A549 (cell line): ENCODE measurements at regions not wholly inside any gene's neighbourhood (a gene's known extent, or its start where the extent isn't known, plus 50 kb on each side); places are given as distances from the start of the nearest gene placed in this dataset.

Experiments
- ATAC-seq, 2 experiments: fragments of 200-7000 bp in 1 of 2; fragments of >200 bp in 1 of 2; cut with Nextera tagmentation in 1 of 2; cut with Tn5 transposase in 1 of 2; 3 replicates each; pipeline versions ENCODE4 v1.8.0 to v1.9.1; 2018 to 2020; ENCODE audit warnings: mild to moderate bottlenecking in 1 of 2, moderate library complexity in 1 of 2
- CTCF ChIA-PET: fragments of 300-600 bp; sonication (Branson Sonifier 250); formaldehyde crosslinking; extraction: SDS; loops from one replicate; lab custom pipeline; 2021; ENCODE audit warnings: antibody characterized with exemption, inconsistent platforms; lab: Yijun Ruan, JAX
- POLR2A ChIA-PET: fragments of 350-600 bp; formaldehyde crosslinking; extraction: SDS; loops from one replicate; lab custom pipeline; 2021; ENCODE audit warnings: antibody characterized with exemption, inconsistent platforms; lab: Yijun Ruan, JAX
- DNase-seq, 2 experiments: peaks; one replicate each; pipeline versions ENCODE4 v3.0.0 to v3.0.0-alpha.2; 2011 to 2016; ENCODE audit warnings: low read depth in 1 of 2, low spot score in 1 of 2
- FAIRE-seq: peaks from 2 replicates; lab custom pipeline; 2011; peaks lifted over from hg19 to GRCh38; lab: Jason Lieb, UNC
- H3K27ac ChIP-seq, 2 experiments: fragments of >200 bp; sonication (Bioruptor Twin); formaldehyde crosslinking; 3 replicates each; pipeline ENCODE4 v1.5.1; 2016 to 2017
- H3K4me1 ChIP-seq: fragments of >200 bp; sonication (Bioruptor Twin); formaldehyde crosslinking; 3 replicates; pipeline ENCODE4 v1.6.1; 2016
- H3K4me2 ChIP-seq: fragments of >200 bp; sonication (Bioruptor Twin); formaldehyde crosslinking; 3 replicates; pipeline ENCODE4 v1.6.1; 2016
- H3K4me3 ChIP-seq: fragments of >200 bp; sonication (Bioruptor Twin); formaldehyde crosslinking; 3 replicates; pipeline ENCODE4 v1.5.1; 2016
- H3K9me3 ChIP-seq: fragments of >200 bp; sonication (Bioruptor Twin); formaldehyde crosslinking; 3 replicates; pipeline ENCODE4 v1.6.1; 2016
- CBX8 ChIP-seq: fragments of 200-600 bp; sonication (generic); IDR thresholded peaks from 2 replicates; pipeline ENCODE4 v1.6.1; 2016
- CEBPB ChIP-seq, 2 experiments: fragments of >200 bp in 1 of 2; sonication (Bioruptor Twin) in 1 of 2; formaldehyde crosslinking in 1 of 2; IDR thresholded peaks; 2 replicates each; pipeline ENCODE4 v1.6.1; 2012 to 2016
- CHD4 ChIP-seq: fragments of 200-600 bp; sonication (generic); IDR thresholded peaks from 2 replicates; pipeline ENCODE4 v1.6.1; 2016; ENCODE audit warnings: antibody characterized with exemption, mild to moderate bottlenecking, borderline replicate concordance
- CTCF ChIP-seq: fragments of >200 bp; sonication (Bioruptor Twin); formaldehyde crosslinking; IDR thresholded peaks from 3 replicates; pipeline ENCODE4 v1.5.1; 2016
- EP300 ChIP-seq, 2 experiments: fragments of >200 bp; sonication (Bioruptor Twin); formaldehyde crosslinking; IDR thresholded peaks; 2 replicates in 1 of 2; 3 replicates in 1 of 2; pipeline ENCODE4 v1.6.1; 2016 to 2017
- FOSB ChIP-seq: fragments of 250-450 bp; sonication (Bioruptor Pico); IDR thresholded peaks from 2 replicates; pipeline ENCODE4 v1.5.0; 2020; ENCODE audit warnings: mild to moderate bottlenecking, moderate library complexity
- HDAC2 ChIP-seq: fragments of 200-600 bp; sonication (generic); IDR thresholded peaks from 2 replicates; pipeline ENCODE4 v1.6.1; 2016
- HOXA7 ChIP-seq: fragments of 250-450 bp; sonication (Bioruptor Pico); IDR thresholded peaks from 2 replicates; pipeline ENCODE4 v1.5.0; 2020; ENCODE audit warnings: mild to moderate bottlenecking, moderate library complexity
- HOXB5 ChIP-seq: fragments of 250-450 bp; sonication (Bioruptor Pico); IDR thresholded peaks from 2 replicates; pipeline ENCODE4 v1.5.0; 2020; ENCODE audit warnings: mild to moderate bottlenecking, moderate library complexity
- JUN ChIP-seq, 2 experiments: fragments of >200 bp; sonication (Bioruptor Twin); formaldehyde crosslinking; IDR thresholded peaks; 2 replicates in 1 of 2; 3 replicates in 1 of 2; pipeline ENCODE4 v1.6.1; 2016 to 2017
- KDM1A ChIP-seq: fragments of 200-600 bp; sonication (generic); IDR thresholded peaks from 2 replicates; pipeline ENCODE4 v1.6.1; 2016; ENCODE audit warnings: low read depth, mild to moderate bottlenecking
- KDM5A ChIP-seq: fragments of 200-600 bp; sonication (generic); IDR thresholded peaks from 2 replicates; pipeline ENCODE4 v1.6.1; 2016; ENCODE audit warnings: antibody characterized with exemption, mild to moderate bottlenecking
- MAFK ChIP-seq: fragments of 450-650 bp; IDR thresholded peaks from 2 replicates; pipeline ENCODE4 v1.6.1; 2014; ENCODE audit not compliant: partially characterized antibody
- MAX ChIP-seq: IDR thresholded peaks from 2 replicates; pipeline ENCODE4 v1.6.1; 2012
- MYC ChIP-seq: IDR thresholded peaks from 2 replicates; pipeline ENCODE4 v1.6.1; 2012; ENCODE audit warnings: mild to moderate bottlenecking, inconsistent platforms, low read length, improper control_type of control experiment, borderline replicate concordance
- PHF8 ChIP-seq: fragments of 200-600 bp; sonication (generic); IDR thresholded peaks from 2 replicates; pipeline ENCODE4 v1.6.1; 2016; ENCODE audit warnings: low read depth, mild to moderate bottlenecking, antibody characterized with exemption, moderate library complexity, borderline replicate concordance
- POLR2AphosphoS2 ChIP-seq: conservative IDR thresholded peaks from 2 replicates; pipeline ENCODE4 v1.6.1; 2012; ENCODE audit warnings: low read length, improper control_type of control experiment, inconsistent platforms
- RAD21 ChIP-seq, 2 experiments: fragments of >200 bp in 1 of 2; sonication (Bioruptor Twin) in 1 of 2; formaldehyde crosslinking in 1 of 2; IDR thresholded peaks in 1 of 2; conservative IDR thresholded peaks in 1 of 2; 2 replicates in 1 of 2; 3 replicates in 1 of 2; pipeline ENCODE4 v1.6.1; 2012 to 2018; ENCODE audit warnings: inconsistent platforms in 1 of 2
- RFX5 ChIP-seq: fragments of 450-650 bp; IDR thresholded peaks from 2 replicates; pipeline ENCODE4 v1.7.1; 2014; ENCODE audit warnings: antibody characterized with exemption, mild to moderate bottlenecking, moderate library complexity
- SMC3 ChIP-seq: fragments of >200 bp; sonication (Bioruptor Twin); formaldehyde crosslinking; IDR thresholded peaks from 3 replicates; pipeline ENCODE4 v1.6.1; 2018; ENCODE audit warnings: inconsistent platforms
- SREBF2 ChIP-seq: fragments of 450-650 bp; IDR thresholded peaks from 2 replicates; pipeline ENCODE4 v1.6.1; 2014; ENCODE audit warnings: mild to moderate bottlenecking, moderate library complexity
- TFCP2L1 ChIP-seq: fragments of 250-450 bp; sonication (Bioruptor Pico); IDR thresholded peaks from 2 replicates; pipeline ENCODE4 v1.5.0; 2021; ENCODE audit warnings: mild to moderate bottlenecking
- USF2 ChIP-seq: fragments of 450-650 bp; IDR thresholded peaks from 2 replicates; pipeline ENCODE4 v1.6.1; 2014; ENCODE audit warnings: antibody characterized with exemption
- WGBS: methylation state at CpG from one replicate; pipeline ENCODE4 v1.1.6; 2017; ENCODE audit errors: missing lambda C conversion rate; 5-methylcytosine and 5-hydroxymethylcytosine counted together
- TF ChIP-seq, protein P1 (sequence below): fragments of 250-450 bp; sonication (Bioruptor Pico); IDR thresholded peaks from 2 replicates; pipeline ENCODE4 v1.5.0; 2021; ENCODE audit warnings: mild to moderate bottlenecking, moderate library complexity, borderline replicate concordance

DNA sequence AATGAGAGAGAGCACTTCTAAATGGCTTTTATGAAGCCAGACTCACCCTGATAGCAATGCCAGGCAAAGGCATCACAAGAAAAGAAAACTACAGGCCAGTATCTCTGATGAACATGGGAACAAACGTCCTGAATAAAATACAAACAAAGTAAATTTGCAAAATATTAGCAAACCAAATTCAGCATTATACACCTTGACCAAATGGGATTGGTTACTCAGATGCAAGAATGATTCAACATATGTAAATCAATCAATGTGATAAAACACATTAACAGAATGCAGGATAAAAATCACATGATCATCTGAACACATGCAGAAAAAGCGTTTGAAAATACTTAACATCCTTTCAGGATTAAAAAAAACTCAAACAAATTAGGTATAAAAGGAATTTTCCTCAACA lies 494.9 kb upstream of the CCDC54 start:
- Histone ChIP-seq H3K27ac (no peak overlapping the region), H3K4me3 (no peak overlapping the region), H3K4me1 (no peaks in the 10 kb centered on the region), H3K4me2 (no peak overlapping the region), H3K9me3 (no peaks in the 10 kb centered on the region)
- no peak for ATAC-seq
- 1% methylated on average over 2 of the region's 2 CpGs for WGBS
- POLR2A ChIA-PET = no interaction called here
- CTCF ChIA-PET = no interaction called here
- TF ChIP-seq EP300 (IDR thresholded peaks at IDR 0.05) (no peak), RAD21 (conservative IDR thresholded peaks at IDR 0.05 in 1 of 2, IDR thresholded peaks at IDR 0.05 in 1 of 2) (no peak), HOXB5 (CRISPR knock-in tag) (no peak), KDM1A (no peak), PHF8 (no peak), CHD4 (no peak), JUN (IDR thresholded peaks at IDR 0.05) (no peak)
- FAIRE-seq = peak; percentile 18
- no peak for DNase-seq

GRCh38 chr3:106906074-106906473 lies 471.2 kb upstream of the CCDC54 start:
- no peaks in the 10 kb centered on the region for H3K9me3 ChIP-seq
- H3K4me1 ChIP-seq = no peaks in the 10 kb centered on the region
- H3K27ac ChIP-seq = no peak overlapping the region
- TF ChIP-seq MYC = no peak
- TF ChIP-seq FOSB (CRISPR knock-in tag) = no peak
- no peak for TF ChIP-seq TFCP2L1 (CRISPR knock-in tag)
- no peak for TF ChIP-seq KDM5A
- TF ChIP-seq RAD21 (conservative IDR thresholded peaks at IDR 0.05 in 1 of 2, IDR thresholded peaks at IDR 0.05 in 1 of 2) = no peak
- TF ChIP-seq SMC3 = no peak
- TF ChIP-seq JUN (IDR thresholded peaks at IDR 0.05) = no peak
- no peak for TF ChIP-seq POLR2AphosphoS2
- no peak for TF ChIP-seq CEBPB (IDR thresholded peaks at IDR 0.05)
- no peak for TF ChIP-seq MAX
- no peak for TF ChIP-seq USF2
- TF ChIP-seq CBX8 = no peak
- no peak for TF ChIP-seq HDAC2
- TF ChIP-seq MAFK = no peak
- no peak for TF ChIP-seq CTCF
- TF ChIP-seq, protein P1, sequence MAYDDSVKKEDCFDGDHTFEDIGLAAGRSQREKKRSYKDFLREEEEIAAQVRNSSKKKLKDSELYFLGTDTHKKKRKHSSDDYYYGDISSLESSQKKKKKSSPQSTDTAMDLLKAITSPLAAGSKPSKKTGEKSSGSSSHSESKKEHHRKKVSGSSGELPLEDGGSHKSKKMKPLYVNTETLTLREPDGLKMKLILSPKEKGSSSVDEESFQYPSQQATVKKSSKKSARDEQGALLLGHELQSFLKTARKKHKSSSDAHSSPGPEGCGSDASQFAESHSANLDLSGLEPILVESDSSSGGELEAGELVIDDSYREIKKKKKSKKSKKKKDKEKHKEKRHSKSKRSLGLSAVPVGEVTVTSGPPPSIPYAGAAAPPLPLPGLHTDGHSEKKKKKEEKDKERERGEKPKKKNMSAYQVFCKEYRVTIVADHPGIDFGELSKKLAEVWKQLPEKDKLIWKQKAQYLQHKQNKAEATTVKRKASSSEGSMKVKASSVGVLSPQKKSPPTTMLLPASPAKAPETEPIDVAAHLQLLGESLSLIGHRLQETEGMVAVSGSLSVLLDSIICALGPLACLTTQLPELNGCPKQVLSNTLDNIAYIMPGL (CRISPR knock-in tag) = no peak
- TF ChIP-seq HOXA7 (CRISPR knock-in tag) = no peak
- TF ChIP-seq SREBF2 = no peak
- no peak for TF ChIP-seq RFX5
- DNase-seq = no peak
- H3K4me3 ChIP-seq = no peak overlapping the region
- no peak for FAIRE-seq
- ChIA-PET POLR2A (no interaction called here), CTCF (interaction anchor here (0.7 to 1.0 kb wide), 2 partner anchors 10 to 296 kb away, joined by 3 read pairs; no protein-coding TSS in a partner anchor)
- no peak for ATAC-seq
- 21% methylated on average over 4 of the region's 4 CpGs for WGBS
- H3K4me2 ChIP-seq = no peak overlapping the region
